ENCODE measurements at regions not wholly inside any gene's neighbourhood (a gene's known extent, or its start where the extent isn't known, plus 50 kb on each side); places are given as distances from the start of the nearest gene placed in this dataset.

- TF ChIP-seq, protein P1, sequence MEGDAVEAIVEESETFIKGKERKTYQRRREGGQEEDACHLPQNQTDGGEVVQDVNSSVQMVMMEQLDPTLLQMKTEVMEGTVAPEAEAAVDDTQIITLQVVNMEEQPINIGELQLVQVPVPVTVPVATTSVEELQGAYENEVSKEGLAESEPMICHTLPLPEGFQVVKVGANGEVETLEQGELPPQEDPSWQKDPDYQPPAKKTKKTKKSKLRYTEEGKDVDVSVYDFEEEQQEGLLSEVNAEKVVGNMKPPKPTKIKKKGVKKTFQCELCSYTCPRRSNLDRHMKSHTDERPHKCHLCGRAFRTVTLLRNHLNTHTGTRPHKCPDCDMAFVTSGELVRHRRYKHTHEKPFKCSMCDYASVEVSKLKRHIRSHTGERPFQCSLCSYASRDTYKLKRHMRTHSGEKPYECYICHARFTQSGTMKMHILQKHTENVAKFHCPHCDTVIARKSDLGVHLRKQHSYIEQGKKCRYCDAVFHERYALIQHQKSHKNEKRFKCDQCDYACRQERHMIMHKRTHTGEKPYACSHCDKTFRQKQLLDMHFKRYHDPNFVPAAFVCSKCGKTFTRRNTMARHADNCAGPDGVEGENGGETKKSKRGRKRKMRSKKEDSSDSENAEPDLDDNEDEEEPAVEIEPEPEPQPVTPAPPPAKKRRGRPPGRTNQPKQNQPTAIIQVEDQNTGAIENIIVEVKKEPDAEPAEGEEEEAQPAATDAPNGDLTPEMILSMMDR (IDR thresholded peaks at IDR 0.05; ENCODE audit: extremely low read depth in 1 of 2, insufficient read depth in 1 of 2, low read depth in 1 of 2, low read length in 2 of 2): no peak
- no peak for TF ChIP-seq POLR2A (IDR thresholded peaks at IDR 0.05; ENCODE audit: low read depth, low read length)
- no peak for TF ChIP-seq POLR2AphosphoS5 (IDR thresholded peaks at IDR 0.05; ENCODE audit: insufficient read depth, low read depth, low read length)
- no peak for TF ChIP-seq EZH2 (IDR thresholded peaks at IDR 0.05; ENCODE audit: borderline replicate concordance, low read depth, low read length, severe bottlenecking)
- TF ChIP-seq MYC (IDR thresholded peaks at IDR 0.05; ENCODE audit: low read depth, low read length): no peak
- TF ChIP-seq GATA2 (IDR thresholded peaks at IDR 0.05; ENCODE audit: insufficient read depth, insufficient read length, low read depth, low read length): no peak
- TF ChIP-seq JUN (IDR thresholded peaks at IDR 0.05; ENCODE audit: borderline replicate concordance, insufficient read depth, insufficient read length, low read depth): peak; percentile 51
- TF ChIP-seq MAX (IDR thresholded peaks at IDR 0.05; ENCODE audit: insufficient read depth, insufficient read length): no peak
Measured at GRCh38 chr4:117137145-117137544, 51.8 kb upstream of the TRAM1L1 start.
